WTC11 (cell line): ENCODE measurements at regions not wholly inside any gene's neighbourhood (a gene's known extent, or its start where the extent isn't known, plus 50 kb on each side); places are given as distances from the start of the nearest gene placed in this dataset.

Source experiments
- FOXP1 ChIP-seq: sonication (generic); formaldehyde crosslinking; IDR thresholded peaks from 2 replicates; pipeline ENCODE4 v1.8.0; 2022; ENCODE audit warnings: missing genetic modification reagents, mild to moderate bottlenecking, moderate library complexity, borderline replicate concordance
- JAZF1 ChIP-seq: fragments of 250-450 bp; sonication (Bioruptor Pico); IDR thresholded peaks from 2 replicates; pipeline ENCODE4 v1.9.0; 2021; ENCODE audit warnings: moderate library complexity, mild to moderate bottlenecking, inconsistent platforms
- NR3C1 ChIP-seq: sonication (generic); formaldehyde crosslinking; conservative IDR thresholded peaks from 2 replicates; pipeline ENCODE4 v1.8.1; 2023; ENCODE audit warnings: low read depth, mild to moderate bottlenecking, missing genetic modification reagents
- SMAD3 ChIP-seq: sonication (generic); formaldehyde crosslinking; IDR thresholded peaks from 2 replicates; pipeline ENCODE4 v1.8.0; 2022; ENCODE audit warnings: missing genetic modification reagents, mild to moderate bottlenecking, borderline replicate concordance
- TF ChIP-seq, protein P1 (sequence below): fragments of 200-600 bp; IDR thresholded peaks from 2 replicates; pipeline ENCODE4 v1.8.0; 2022; ENCODE audit warnings: antibody characterized with exemption
- TF ChIP-seq, protein P2 (sequence below): sonication (generic); formaldehyde crosslinking; IDR thresholded peaks from 2 replicates; pipeline ENCODE4 v1.8.1; 2023; ENCODE audit warnings: mild to moderate bottlenecking, missing genetic modification reagents, moderate library complexity
- TF ChIP-seq, protein P3 (sequence below): sonication (generic); formaldehyde crosslinking; IDR thresholded peaks from 2 replicates; pipeline ENCODE4 v1.8.1; 2022; ENCODE audit warnings: mild to moderate bottlenecking, moderate library complexity, missing genetic modification reagents
- TF ChIP-seq, protein P4 (sequence below): sonication (generic); formaldehyde crosslinking; conservative IDR thresholded peaks from 2 replicates; pipeline ENCODE4 v1.8.1; 2023; ENCODE audit warnings: mild to moderate bottlenecking, low read depth, missing genetic modification reagents, moderate library complexity
- TF ChIP-seq, protein P5 (sequence below): sonication (generic); formaldehyde crosslinking; IDR thresholded peaks from 2 replicates; pipeline ENCODE4 v1.8.0; 2022; ENCODE audit warnings: mild to moderate bottlenecking, missing genetic modification reagents

DNA sequence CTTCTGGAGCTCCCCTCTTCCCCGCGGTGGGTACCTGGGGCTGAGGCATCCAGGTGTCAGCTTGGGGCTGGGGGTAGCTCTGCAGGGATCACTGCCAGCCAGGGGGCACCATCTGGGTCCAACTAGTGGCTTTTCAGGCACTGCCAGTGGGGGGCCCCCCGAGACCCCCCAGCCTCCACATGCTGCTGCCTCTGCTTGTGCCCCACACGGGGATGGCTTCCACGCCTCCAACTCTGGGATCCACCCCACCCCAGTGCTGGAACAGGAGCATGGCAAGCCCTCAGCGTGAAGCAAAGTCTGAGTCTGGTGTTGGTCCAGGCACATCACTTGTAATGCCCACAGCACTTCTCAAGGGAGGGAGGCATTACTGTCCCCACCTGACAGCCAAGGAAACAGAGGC, 260.5 kb upstream of the MVB12B start:
- TF ChIP-seq, protein P1, sequence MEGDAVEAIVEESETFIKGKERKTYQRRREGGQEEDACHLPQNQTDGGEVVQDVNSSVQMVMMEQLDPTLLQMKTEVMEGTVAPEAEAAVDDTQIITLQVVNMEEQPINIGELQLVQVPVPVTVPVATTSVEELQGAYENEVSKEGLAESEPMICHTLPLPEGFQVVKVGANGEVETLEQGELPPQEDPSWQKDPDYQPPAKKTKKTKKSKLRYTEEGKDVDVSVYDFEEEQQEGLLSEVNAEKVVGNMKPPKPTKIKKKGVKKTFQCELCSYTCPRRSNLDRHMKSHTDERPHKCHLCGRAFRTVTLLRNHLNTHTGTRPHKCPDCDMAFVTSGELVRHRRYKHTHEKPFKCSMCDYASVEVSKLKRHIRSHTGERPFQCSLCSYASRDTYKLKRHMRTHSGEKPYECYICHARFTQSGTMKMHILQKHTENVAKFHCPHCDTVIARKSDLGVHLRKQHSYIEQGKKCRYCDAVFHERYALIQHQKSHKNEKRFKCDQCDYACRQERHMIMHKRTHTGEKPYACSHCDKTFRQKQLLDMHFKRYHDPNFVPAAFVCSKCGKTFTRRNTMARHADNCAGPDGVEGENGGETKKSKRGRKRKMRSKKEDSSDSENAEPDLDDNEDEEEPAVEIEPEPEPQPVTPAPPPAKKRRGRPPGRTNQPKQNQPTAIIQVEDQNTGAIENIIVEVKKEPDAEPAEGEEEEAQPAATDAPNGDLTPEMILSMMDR, result no peak
- TF ChIP-seq, protein P2, sequence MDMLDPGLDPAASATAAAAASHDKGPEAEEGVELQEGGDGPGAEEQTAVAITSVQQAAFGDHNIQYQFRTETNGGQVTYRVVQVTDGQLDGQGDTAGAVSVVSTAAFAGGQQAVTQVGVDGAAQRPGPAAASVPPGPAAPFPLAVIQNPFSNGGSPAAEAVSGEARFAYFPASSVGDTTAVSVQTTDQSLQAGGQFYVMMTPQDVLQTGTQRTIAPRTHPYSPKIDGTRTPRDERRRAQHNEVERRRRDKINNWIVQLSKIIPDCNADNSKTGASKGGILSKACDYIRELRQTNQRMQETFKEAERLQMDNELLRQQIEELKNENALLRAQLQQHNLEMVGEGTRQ (CRISPR knock-in tag), result no peak
- TF ChIP-seq SMAD3 (no peak), FOXP1 (CRISPR knock-in tag) (no peak), NR3C1 (no peak), JAZF1 (CRISPR knock-in tag) (no peak)
- TF ChIP-seq, protein P3, sequence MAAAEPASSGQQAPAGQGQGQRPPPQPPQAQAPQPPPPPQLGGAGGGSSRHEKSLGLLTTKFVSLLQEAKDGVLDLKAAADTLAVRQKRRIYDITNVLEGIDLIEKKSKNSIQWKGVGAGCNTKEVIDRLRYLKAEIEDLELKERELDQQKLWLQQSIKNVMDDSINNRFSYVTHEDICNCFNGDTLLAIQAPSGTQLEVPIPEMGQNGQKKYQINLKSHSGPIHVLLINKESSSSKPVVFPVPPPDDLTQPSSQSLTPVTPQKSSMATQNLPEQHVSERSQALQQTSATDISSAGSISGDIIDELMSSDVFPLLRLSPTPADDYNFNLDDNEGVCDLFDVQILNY, result no peak
- TF ChIP-seq, protein P4, sequence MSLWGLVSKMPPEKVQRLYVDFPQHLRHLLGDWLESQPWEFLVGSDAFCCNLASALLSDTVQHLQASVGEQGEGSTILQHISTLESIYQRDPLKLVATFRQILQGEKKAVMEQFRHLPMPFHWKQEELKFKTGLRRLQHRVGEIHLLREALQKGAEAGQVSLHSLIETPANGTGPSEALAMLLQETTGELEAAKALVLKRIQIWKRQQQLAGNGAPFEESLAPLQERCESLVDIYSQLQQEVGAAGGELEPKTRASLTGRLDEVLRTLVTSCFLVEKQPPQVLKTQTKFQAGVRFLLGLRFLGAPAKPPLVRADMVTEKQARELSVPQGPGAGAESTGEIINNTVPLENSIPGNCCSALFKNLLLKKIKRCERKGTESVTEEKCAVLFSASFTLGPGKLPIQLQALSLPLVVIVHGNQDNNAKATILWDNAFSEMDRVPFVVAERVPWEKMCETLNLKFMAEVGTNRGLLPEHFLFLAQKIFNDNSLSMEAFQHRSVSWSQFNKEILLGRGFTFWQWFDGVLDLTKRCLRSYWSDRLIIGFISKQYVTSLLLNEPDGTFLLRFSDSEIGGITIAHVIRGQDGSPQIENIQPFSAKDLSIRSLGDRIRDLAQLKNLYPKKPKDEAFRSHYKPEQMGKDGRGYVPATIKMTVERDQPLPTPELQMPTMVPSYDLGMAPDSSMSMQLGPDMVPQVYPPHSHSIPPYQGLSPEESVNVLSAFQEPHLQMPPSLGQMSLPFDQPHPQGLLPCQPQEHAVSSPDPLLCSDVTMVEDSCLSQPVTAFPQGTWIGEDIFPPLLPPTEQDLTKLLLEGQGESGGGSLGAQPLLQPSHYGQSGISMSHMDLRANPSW (CRISPR knock-in tag), result no peak
- TF ChIP-seq, protein P5, sequence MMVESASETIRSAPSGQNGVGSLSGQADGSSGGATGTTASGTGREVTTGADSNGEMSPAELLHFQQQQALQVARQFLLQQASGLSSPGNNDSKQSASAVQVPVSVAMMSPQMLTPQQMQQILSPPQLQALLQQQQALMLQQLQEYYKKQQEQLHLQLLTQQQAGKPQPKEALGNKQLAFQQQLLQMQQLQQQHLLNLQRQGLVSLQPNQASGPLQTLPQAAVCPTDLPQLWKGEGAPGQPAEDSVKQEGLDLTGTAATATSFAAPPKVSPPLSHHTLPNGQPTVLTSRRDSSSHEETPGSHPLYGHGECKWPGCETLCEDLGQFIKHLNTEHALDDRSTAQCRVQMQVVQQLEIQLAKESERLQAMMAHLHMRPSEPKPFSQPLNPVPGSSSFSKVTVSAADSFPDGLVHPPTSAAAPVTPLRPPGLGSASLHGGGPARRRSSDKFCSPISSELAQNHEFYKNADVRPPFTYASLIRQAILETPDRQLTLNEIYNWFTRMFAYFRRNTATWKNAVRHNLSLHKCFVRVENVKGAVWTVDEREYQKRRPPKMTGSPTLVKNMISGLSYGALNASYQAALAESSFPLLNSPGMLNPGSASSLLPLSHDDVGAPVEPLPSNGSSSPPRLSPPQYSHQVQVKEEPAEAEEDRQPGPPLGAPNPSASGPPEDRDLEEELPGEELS (CRISPR knock-in tag), result no peak
